ENCODE measurements at regions not wholly inside any gene's neighbourhood (a gene's known extent, or its start where the extent isn't known, plus 50 kb on each side); places are given as distances from the start of the nearest gene placed in this dataset.

- Histone ChIP-seq H3K4me2 (replicated peaks; ENCODE audit: low read depth, low read length, poor library complexity, severe bottlenecking) (no peak overlapping the region), H3K4me1 (ENCODE audit: control insufficient read depth in 2 of 2, insufficient read depth in 2 of 2, low read length in 2 of 2) (no peaks in the 10 kb centered on the region), H3K27me3 (replicated peaks in 1 of 4; ENCODE audit: control extremely low read depth in 1 of 4, control insufficient read depth in 3 of 4, insufficient read depth in 4 of 4, low read length in 3 of 4) (no peaks in the 10 kb centered on the region), H3K9ac (ENCODE audit: low read length) (no peak overlapping the region), H3K79me2 (ENCODE audit: control insufficient read depth, insufficient read depth, low read length) (no peaks in the 10 kb centered on the region), H2AFZ (ENCODE audit: insufficient read depth, low read depth, low read length, poor library complexity, severe bottlenecking) (no peak overlapping the region), H3K36me3 (replicated peaks in 1 of 2; ENCODE audit: control extremely low read depth in 1 of 2, control insufficient read depth in 1 of 2, extremely low read depth in 1 of 2, insufficient read depth in 2 of 2, low read length in 1 of 2) (no peaks in the 10 kb centered on the region), H3K27ac (ENCODE audit: low read length in 2 of 2) (no peak overlapping the region), H4K20me1 (ENCODE audit: control insufficient read depth, insufficient read depth, low read length, poor library complexity, severe bottlenecking) (no peaks in the 10 kb centered on the region), H3K9me3 (ENCODE audit: control extremely low read depth in 1 of 3, control insufficient read depth in 2 of 3, insufficient read depth in 1 of 3, low read length in 2 of 3) (no peaks in the 10 kb centered on the region), H3K4me3 (ENCODE audit: control extremely low read depth in 1 of 5, extremely low read depth in 1 of 5, insufficient read depth in 1 of 5, low read depth in 2 of 5, low read length in 4 of 5) (no peak overlapping the region)
- intact Hi-C loops (cut with micrococcal nuclease) = no loop called here
- H3K9me3 Mint-ChIP-seq (ENCODE audit: insufficient read depth) = no peaks in the 10 kb centered on the region
- H3K4me1 Mint-ChIP-seq = no peaks in the 10 kb centered on the region
- no CpG with 5 or more reads among the region's 2 CpGs for WGBS (ENCODE audit: insufficient coverage)
- ATAC-seq (ENCODE audit: low read depth) (no peak), DNase-seq (no peak)
- H3K27ac Mint-ChIP-seq = no peak overlapping the region
- no peak overlapping the region for H3K4me3 Mint-ChIP-seq
- ChIA-PET POLR2A (no interaction called here), CTCF (no interaction called here)
- TF ChIP-seq, protein P1, sequence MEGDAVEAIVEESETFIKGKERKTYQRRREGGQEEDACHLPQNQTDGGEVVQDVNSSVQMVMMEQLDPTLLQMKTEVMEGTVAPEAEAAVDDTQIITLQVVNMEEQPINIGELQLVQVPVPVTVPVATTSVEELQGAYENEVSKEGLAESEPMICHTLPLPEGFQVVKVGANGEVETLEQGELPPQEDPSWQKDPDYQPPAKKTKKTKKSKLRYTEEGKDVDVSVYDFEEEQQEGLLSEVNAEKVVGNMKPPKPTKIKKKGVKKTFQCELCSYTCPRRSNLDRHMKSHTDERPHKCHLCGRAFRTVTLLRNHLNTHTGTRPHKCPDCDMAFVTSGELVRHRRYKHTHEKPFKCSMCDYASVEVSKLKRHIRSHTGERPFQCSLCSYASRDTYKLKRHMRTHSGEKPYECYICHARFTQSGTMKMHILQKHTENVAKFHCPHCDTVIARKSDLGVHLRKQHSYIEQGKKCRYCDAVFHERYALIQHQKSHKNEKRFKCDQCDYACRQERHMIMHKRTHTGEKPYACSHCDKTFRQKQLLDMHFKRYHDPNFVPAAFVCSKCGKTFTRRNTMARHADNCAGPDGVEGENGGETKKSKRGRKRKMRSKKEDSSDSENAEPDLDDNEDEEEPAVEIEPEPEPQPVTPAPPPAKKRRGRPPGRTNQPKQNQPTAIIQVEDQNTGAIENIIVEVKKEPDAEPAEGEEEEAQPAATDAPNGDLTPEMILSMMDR (IDR thresholded peaks at IDR 0.05) = no peak
- TF ChIP-seq EZH2 (IDR thresholded peaks at IDR 0.05; ENCODE audit: borderline replicate concordance, insufficient read depth, low read depth, low read length, poor library complexity, severe bottlenecking) = no peak
- H3K27me3 Mint-ChIP-seq = no peaks in the 10 kb centered on the region
Measured at GRCh38 chrX:143945171-143945570, 61.3 kb downstream of the UBE2NL start.

GRCh38 chrX:143964549-143964948 is 80.7 kb downstream of the UBE2NL start:
- H3K4me1 ChIP-seq (ENCODE audit: control insufficient read depth in 2 of 2, insufficient read depth in 2 of 2, low read length in 2 of 2) = no peaks in the 10 kb centered on the region
- H3K4me3 Mint-ChIP-seq = no peak overlapping the region
- H3K27ac ChIP-seq (ENCODE audit: low read length in 2 of 2) = no peak overlapping the region
- H4K20me1 ChIP-seq (ENCODE audit: control insufficient read depth, insufficient read depth, low read length, poor library complexity, severe bottlenecking) = no peaks in the 10 kb centered on the region
- no peaks in the 10 kb centered on the region for H3K9me3 ChIP-seq (ENCODE audit: control extremely low read depth in 1 of 3, control insufficient read depth in 2 of 3, insufficient read depth in 1 of 3, low read length in 2 of 3)
- H3K4me2 ChIP-seq (replicated peaks; ENCODE audit: low read depth, low read length, poor library complexity, severe bottlenecking) = no peak overlapping the region
- H2AFZ ChIP-seq (ENCODE audit: insufficient read depth, low read depth, low read length, poor library complexity, severe bottlenecking) = no peak overlapping the region
- TF ChIP-seq EZH2 (IDR thresholded peaks at IDR 0.05; ENCODE audit: borderline replicate concordance, insufficient read depth, low read depth, low read length, poor library complexity, severe bottlenecking) = no peak
- TF ChIP-seq, protein P1 (IDR thresholded peaks at IDR 0.05) = no peak
- no CpG with 5 or more reads among the region's 6 CpGs for WGBS (ENCODE audit: insufficient coverage)
- H3K79me2 ChIP-seq (ENCODE audit: control insufficient read depth, insufficient read depth, low read length) = no peaks in the 10 kb centered on the region
- peaks cover 3% of the 10 kb centered on the region for H3K9me3 Mint-ChIP-seq (ENCODE audit: insufficient read depth)
- no peak overlapping the region for H3K4me3 ChIP-seq (ENCODE audit: control extremely low read depth in 1 of 5, extremely low read depth in 1 of 5, insufficient read depth in 1 of 5, low read depth in 2 of 5, low read length in 4 of 5)
- ATAC-seq (ENCODE audit: low read depth) (no peak), DNase-seq (no peak)
- H3K4me1 Mint-ChIP-seq = no peaks in the 10 kb centered on the region
- H3K27me3 ChIP-seq (replicated peaks in 1 of 4; ENCODE audit: control extremely low read depth in 1 of 4, control insufficient read depth in 3 of 4, insufficient read depth in 4 of 4, low read length in 3 of 4) = no peaks in the 10 kb centered on the region
- H3K36me3 ChIP-seq (replicated peaks in 1 of 2; ENCODE audit: control extremely low read depth in 1 of 2, control insufficient read depth in 1 of 2, extremely low read depth in 1 of 2, insufficient read depth in 2 of 2, low read length in 1 of 2) = no peaks in the 10 kb centered on the region
- H3K27me3 Mint-ChIP-seq = no peaks in the 10 kb centered on the region
- intact Hi-C loops (cut with micrococcal nuclease) = no loop called here
- POLR2A ChIA-PET = no interaction called here
- no peak overlapping the region for H3K27ac Mint-ChIP-seq
- CTCF ChIA-PET = no interaction called here
- H3K9ac ChIP-seq (ENCODE audit: low read length) = no peak overlapping the region

All from B cell (primary cell).